ENCODE measurements at regions not wholly inside any gene's neighbourhood (a gene's known extent, or its start where the extent isn't known, plus 50 kb on each side); places are given as distances from the start of the nearest gene placed in this dataset.
"Not testable (repeated sequence)": the region's sequence is repeated elsewhere in the genome, so short reads cannot be mapped to it uniquely, and the experiment has no call there.

GRCh38 chr3:110420158-110420641 lies 651.4 kb upstream of the NECTIN3 start:
- Histone ChIP-seq H3K9me3 (ENCODE audit: low read depth, low read length) (no peaks in the 10 kb centered on the region), H3K4me3 (peak overlapping the region; percentile 52), H3K9ac (ENCODE audit: insufficient read length) (peak overlapping the region; percentile 40), H3K27ac (peak overlapping the region; percentile 89), H3K36me3 (ENCODE audit: insufficient read depth, low read length) (no peaks in the 10 kb centered on the region)
- TF ChIP-seq POLR2AphosphoS5 (IDR thresholded peaks at IDR 0.05; ENCODE audit: borderline replicate concordance, low read depth, low read length) (no peak), EZH2 (IDR thresholded peaks at IDR 0.05) (no peak), FOXP2 (optimal IDR thresholded peaks at IDR 0.05; ENCODE audit: control extremely low read depth, extremely low read length, insufficient read depth) (no peak)
- DNase-seq (ENCODE audit: low read depth, low spot score) = no peak

GRCh38 chr3:110423276-110423675 lies 648.3 kb upstream of the NECTIN3 start:
- Histone ChIP-seq H3K9ac (ENCODE audit: insufficient read length) (no peak overlapping the region), H3K36me3 (ENCODE audit: insufficient read depth, low read length) (no peaks in the 10 kb centered on the region), H3K27ac (no peak overlapping the region), H3K4me3 (no peak overlapping the region), H3K9me3 (ENCODE audit: low read depth, low read length) (no peaks in the 10 kb centered on the region)
- TF ChIP-seq POLR2AphosphoS5 (IDR thresholded peaks at IDR 0.05; ENCODE audit: borderline replicate concordance, low read depth, low read length) (no peak), EZH2 (IDR thresholded peaks at IDR 0.05) (no peak), FOXP2 (optimal IDR thresholded peaks at IDR 0.05; ENCODE audit: control extremely low read depth, extremely low read length, insufficient read depth) (no peak)
- DNase-seq (ENCODE audit: low read depth, low spot score) = no peak

- Histone ChIP-seq H3K9ac (ENCODE audit: insufficient read length) (no peak overlapping the region), H3K4me3 (no peak overlapping the region)
- DNase-seq (ENCODE audit: low read depth, low spot score) = no peak
Observed at GRCh38 chr3:110430146-110430545, 641.5 kb upstream of the NECTIN3 start.

GRCh38 chr3:110436209-110436608 lies 635.4 kb upstream of the NECTIN3 start:
- Histone ChIP-seq H3K9me3 (ENCODE audit: low read depth, low read length) (no peaks in the 10 kb centered on the region), H3K4me3 (no peak overlapping the region), H3K9ac (ENCODE audit: insufficient read length) (no peak overlapping the region), H3K27ac (no peak overlapping the region), H3K36me3 (ENCODE audit: insufficient read depth, low read length) (no peaks in the 10 kb centered on the region)
- no peak for DNase-seq (ENCODE audit: low read depth, low spot score)
- TF ChIP-seq POLR2AphosphoS5 (IDR thresholded peaks at IDR 0.05; ENCODE audit: borderline replicate concordance, low read depth, low read length) (no peak), EZH2 (IDR thresholded peaks at IDR 0.05) (no peak), FOXP2 (optimal IDR thresholded peaks at IDR 0.05; ENCODE audit: control extremely low read depth, extremely low read length, insufficient read depth) (no peak)

More at GRCh38 chr3:110430146-110430545, 641.5 kb upstream of the NECTIN3 start:
- Histone ChIP-seq H3K36me3 (ENCODE audit: insufficient read depth, low read length) (no peaks in the 10 kb centered on the region), H3K9me3 (ENCODE audit: low read depth, low read length) (no peaks in the 10 kb centered on the region), H3K27ac (no peak overlapping the region)
- TF ChIP-seq EZH2 (IDR thresholded peaks at IDR 0.05) (no peak), FOXP2 (optimal IDR thresholded peaks at IDR 0.05; ENCODE audit: control extremely low read depth, extremely low read length, insufficient read depth) (no peak), POLR2AphosphoS5 (IDR thresholded peaks at IDR 0.05; ENCODE audit: borderline replicate concordance, low read depth, low read length) (no peak)

GRCh38 chr3:110440066-110440653 lies 631.5 kb upstream of the NECTIN3 start:
- not testable (repeated sequence) for H3K27ac ChIP-seq; H3K4me3 ChIP-seq; H3K36me3 ChIP-seq (ENCODE audit: insufficient read depth, low read length); H3K9me3 ChIP-seq (ENCODE audit: low read depth, low read length); DNase-seq (ENCODE audit: low read depth, low spot score); H3K9ac ChIP-seq (ENCODE audit: insufficient read length)

GRCh38 chr3:110454066-110454465 lies 617.5 kb upstream of the NECTIN3 start:
- H3K27ac ChIP-seq = no peak overlapping the region
- TF ChIP-seq POLR2AphosphoS5 (IDR thresholded peaks at IDR 0.05; ENCODE audit: borderline replicate concordance, low read depth, low read length) (no peak), EZH2 (IDR thresholded peaks at IDR 0.05) (no peak), FOXP2 (optimal IDR thresholded peaks at IDR 0.05; ENCODE audit: control extremely low read depth, extremely low read length, insufficient read depth) (no peak)
- no peaks in the 10 kb centered on the region for H3K36me3 ChIP-seq (ENCODE audit: insufficient read depth, low read length)
- H3K4me3 ChIP-seq = no peak overlapping the region
- H3K9me3 ChIP-seq (ENCODE audit: low read depth, low read length) = no peaks in the 10 kb centered on the region
- no peak overlapping the region for H3K9ac ChIP-seq (ENCODE audit: insufficient read length)
- DNase-seq (ENCODE audit: low read depth, low spot score) = no peak

- no peak for DNase-seq (ENCODE audit: low read depth, low spot score)
- H3K9me3 ChIP-seq (ENCODE audit: low read depth, low read length) = no peaks in the 10 kb centered on the region
- no peaks in the 10 kb centered on the region for H3K36me3 ChIP-seq (ENCODE audit: insufficient read depth, low read length)
- H3K9ac ChIP-seq (ENCODE audit: insufficient read length) = no peak overlapping the region
- TF ChIP-seq EZH2 (IDR thresholded peaks at IDR 0.05) (no peak), POLR2AphosphoS5 (IDR thresholded peaks at IDR 0.05; ENCODE audit: borderline replicate concordance, low read depth, low read length) (no peak), FOXP2 (optimal IDR thresholded peaks at IDR 0.05; ENCODE audit: control extremely low read depth, extremely low read length, insufficient read depth) (no peak)
- no peak overlapping the region for H3K4me3 ChIP-seq
- H3K27ac ChIP-seq = no peak overlapping the region
Observed at GRCh38 chr3:110456001-110456400, 615.6 kb upstream of the NECTIN3 start.

- H3K27ac ChIP-seq = no peak overlapping the region
- H3K9me3 ChIP-seq (ENCODE audit: low read depth, low read length) = no peaks in the 10 kb centered on the region
- H3K4me3 ChIP-seq = no peak overlapping the region
- TF ChIP-seq POLR2AphosphoS5 (IDR thresholded peaks at IDR 0.05; ENCODE audit: borderline replicate concordance, low read depth, low read length) = no peak
- no peak for TF ChIP-seq EZH2 (IDR thresholded peaks at IDR 0.05)
- no peak for TF ChIP-seq FOXP2 (optimal IDR thresholded peaks at IDR 0.05; ENCODE audit: control extremely low read depth, extremely low read length, insufficient read depth)
- DNase-seq (ENCODE audit: low read depth, low spot score) = no peak
- H3K36me3 ChIP-seq (ENCODE audit: insufficient read depth, low read length) = no peaks in the 10 kb centered on the region
- H3K9ac ChIP-seq (ENCODE audit: insufficient read length) = no peak overlapping the region
Observed at GRCh38 chr3:110456438-110457138, 615.0 kb upstream of the NECTIN3 start.

Data from SK-N-MC (cell line).